NCI-H1930 (cell line): ENCODE measurements at regions not wholly inside any gene's neighbourhood (a gene's known extent, or its start where the extent isn't known, plus 50 kb on each side); places are given as distances from the start of the nearest gene placed in this dataset.

Source experiments
- DNase-seq, 2 experiments: peaks; one replicate each; lab custom pipeline; 2025; lab: John Stamatoyannopoulos, UW

DNA sequence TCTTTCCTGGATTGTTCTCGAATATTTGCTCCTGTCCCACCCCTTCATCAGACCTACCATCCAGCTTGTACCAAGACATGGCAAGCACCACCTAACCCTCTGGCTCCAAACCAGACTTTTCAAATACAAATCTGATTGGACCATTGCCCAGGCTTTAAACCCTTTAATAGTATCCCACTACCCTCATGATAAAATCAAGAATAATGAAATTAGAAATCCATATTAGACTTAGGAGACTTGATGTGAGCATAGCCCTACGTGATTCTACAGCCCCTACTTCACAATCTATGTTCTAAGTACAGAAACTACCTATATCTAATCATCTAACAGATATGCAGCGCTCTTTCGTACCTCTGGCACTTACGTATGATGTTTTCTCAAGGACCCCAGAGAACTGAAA is 375.2 kb upstream of the CPEB2 start:
- DNase-seq = no peak

DNA sequence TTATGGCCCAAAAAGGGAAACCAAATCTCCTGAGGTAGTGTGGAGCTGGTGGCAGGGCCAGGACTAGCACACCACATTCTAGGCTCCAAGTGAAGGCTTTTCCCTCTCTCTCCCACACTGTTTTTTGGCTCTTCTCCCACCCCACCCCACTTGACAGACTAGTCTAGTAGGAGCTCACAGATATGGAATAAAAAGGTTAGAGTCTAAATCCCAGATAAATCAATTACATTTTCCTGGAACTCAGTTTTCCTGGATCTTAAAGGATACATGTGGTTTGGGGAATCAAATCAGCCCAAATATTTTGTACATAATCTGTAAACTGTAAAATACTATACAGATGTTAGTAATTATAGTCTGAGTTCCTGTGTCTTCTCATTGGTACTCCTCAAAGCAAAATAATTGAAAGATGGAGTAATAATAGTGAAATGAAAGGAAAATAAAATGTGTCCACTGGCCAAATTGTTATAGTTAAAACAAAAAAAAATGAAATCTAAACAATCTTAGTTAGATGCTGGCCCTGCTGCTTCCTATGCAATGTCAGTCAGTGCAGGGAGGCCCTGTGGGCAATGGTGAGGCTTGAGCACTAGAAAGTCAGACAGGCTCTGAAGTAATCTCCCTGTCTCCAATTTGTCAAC is 370.4 kb upstream of the CPEB2 start:
- DNase-seq = no peak

DNA sequence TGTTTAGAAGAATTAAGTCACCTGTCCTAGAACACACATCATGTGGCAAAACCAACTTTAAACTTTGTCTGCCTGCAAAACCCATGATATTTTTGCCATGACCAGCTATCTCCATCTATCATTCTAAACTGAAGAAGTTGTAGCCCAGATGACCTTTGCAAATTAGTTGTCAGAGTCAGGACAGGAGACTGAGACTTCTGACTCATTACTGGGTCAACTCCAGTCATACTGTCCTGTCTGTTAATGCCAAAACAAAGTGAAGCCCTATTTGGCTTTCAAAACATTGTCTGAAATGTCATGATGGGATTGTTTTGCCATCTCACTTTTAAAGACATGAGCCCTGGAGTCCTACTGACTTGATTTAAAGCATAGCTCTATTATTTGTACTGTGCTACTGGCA is 365.7 kb upstream of the CPEB2 start:
- DNase-seq = no peak

GRCh38 chr4:14640476-14640875 is 361.8 kb upstream of the CPEB2 start:
- DNase-seq = no peak

DNA sequence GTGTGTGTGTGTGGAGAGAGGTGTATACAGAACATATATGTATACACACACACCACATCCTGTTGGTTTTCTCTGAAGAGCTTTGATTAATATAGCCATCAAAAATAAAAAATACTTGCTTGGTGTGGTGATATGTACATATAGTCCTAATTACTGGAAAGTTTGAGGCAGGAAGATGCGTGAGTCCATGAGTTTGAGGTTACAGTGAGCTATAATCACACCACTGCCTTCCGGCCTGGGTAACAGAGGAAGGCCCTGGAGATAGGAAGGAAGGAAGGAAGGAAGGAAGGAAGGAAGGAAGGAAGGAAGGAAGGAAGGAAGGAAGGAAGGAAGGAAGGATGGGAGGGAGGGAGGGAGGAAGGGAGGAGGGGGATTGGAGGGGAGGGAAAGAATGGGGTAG is 360.4 kb upstream of the CPEB2 start:
- DNase-seq = no peak

DNA sequence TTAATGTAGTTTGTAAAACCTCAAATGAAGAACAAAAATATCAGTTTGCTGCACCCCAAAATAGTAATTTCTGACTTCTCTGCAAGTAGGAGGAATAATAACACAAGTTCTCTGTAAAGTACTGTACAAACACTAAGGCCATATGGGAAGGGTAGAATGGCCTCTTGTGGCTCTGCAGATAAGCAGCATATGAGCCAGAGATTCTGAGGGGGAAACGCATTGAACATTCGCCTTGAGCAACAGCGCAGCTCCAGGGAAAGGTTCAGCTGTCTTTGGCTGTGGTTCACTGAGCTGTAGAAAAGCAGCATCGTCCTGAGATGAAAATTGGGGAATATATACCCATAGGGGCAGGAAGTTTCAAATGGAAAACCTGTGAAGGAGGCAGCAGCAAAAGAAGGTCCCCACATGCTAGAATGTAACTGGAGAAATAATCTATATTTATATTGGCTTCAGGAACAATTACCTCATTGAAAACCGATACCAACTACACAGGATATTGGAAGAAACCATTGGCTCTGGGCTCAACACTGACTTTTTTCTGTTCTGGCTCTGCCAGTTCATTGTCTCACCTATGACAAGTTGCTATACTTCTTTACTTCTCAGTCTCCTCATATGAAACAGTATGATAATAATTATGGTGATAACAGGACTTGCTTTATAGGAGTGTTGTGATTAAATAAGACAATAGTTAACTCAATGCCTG is 357.6 kb upstream of the CPEB2 start:
- DNase-seq = no peak

GRCh38 chr4:14646831-14647230 is 355.4 kb upstream of the CPEB2 start:
- DNase-seq = no peak

GRCh38 chr4:14650127-14650526 is 352.2 kb upstream of the CPEB2 start:
- no peak for DNase-seq

DNA sequence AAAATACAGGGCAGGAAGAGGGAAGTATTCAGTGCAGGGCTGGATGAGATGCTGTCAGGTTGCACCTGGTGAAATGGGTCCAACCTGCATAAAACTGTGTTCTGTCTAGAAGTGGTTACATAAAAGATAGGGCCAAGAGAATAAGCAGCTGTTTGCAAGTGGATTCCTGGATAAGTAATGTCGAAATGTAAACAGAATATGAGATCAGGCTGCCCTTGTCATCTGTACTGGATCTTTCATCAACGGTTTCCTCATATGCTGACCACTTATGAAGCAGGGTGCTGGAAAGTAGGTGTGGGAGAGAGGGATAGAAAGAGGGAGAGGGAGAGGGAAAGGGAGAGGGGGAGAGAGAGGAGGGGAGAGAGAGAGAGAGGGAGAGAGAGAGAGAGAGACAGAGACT is 349.8 kb upstream of the CPEB2 start:
- DNase-seq = no peak

- DNase-seq = no peak
Measured at GRCh38 chr4:14653338-14653737, 348.9 kb upstream of the CPEB2 start.

- no peak for DNase-seq
Measured at GRCh38 chr4:14659286-14659685, 343.0 kb upstream of the CPEB2 start.

DNA sequence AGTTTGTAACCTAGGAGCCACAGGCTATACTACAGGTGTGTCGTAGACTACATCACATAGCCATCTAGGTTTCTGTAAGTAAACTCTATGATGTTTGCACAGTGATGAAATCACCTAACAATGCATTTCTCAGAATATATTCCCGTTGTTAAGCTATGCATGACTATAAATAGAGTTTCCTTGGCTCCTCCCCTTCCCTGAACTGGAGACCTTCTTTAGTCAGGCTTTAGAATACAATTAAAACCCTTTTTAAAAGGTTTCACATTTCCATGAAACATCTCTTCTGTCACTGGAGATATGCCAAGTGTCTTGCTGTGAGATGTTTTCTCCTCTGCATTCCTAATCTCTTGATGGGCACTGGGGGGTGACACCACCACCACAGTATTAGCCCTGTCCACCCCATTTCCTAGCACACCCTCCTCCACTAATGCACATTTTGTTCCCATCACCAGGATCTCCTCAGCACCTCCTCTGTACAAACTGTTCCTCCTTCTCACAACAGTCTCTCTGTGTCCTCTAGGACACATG is 334.6 kb upstream of the CPEB2 start:
- DNase-seq = no peak

GRCh38 chr4:14668296-14668695 is 334.0 kb upstream of the CPEB2 start:
- no peak for DNase-seq

- DNase-seq = no peak
Measured at GRCh38 chr4:14669371-14669770, 332.9 kb upstream of the CPEB2 start.

GRCh38 chr4:14671146-14671545 is 331.1 kb upstream of the CPEB2 start:
- no peak for DNase-seq

DNA sequence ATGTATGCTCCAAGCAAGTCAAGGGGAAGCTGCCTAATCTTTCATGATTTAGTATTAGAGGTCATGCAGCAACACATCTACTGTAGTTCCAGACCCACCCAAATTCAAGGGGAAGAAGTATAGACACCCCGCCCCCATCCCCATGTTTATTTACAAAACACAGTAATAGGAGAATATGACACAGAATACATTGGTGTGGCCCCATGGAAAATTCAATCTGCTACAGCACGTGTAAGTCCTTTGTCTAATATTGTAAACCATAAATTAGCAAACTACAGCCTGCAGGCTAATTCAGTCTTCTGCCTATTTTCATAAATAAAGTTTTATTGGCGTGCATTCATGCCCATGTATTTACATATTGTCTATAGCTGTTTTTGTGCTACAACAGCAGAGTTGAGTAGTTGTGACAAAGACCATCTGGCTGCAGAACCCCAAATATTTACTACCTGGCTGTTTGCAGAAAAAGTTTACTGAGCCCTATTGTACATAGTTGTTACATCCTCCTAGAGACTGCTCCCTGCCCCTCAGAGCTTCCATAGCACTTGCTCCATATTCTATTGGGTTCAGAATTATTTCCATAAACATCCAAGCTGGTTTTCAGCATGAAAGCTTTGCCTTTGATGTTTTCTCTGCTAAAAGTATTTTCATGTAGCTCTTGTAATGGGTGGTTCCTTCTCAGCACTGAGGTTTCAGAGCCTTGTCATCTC is 326.8 kb upstream of the CPEB2 start:
- DNase-seq = no peak

DNA sequence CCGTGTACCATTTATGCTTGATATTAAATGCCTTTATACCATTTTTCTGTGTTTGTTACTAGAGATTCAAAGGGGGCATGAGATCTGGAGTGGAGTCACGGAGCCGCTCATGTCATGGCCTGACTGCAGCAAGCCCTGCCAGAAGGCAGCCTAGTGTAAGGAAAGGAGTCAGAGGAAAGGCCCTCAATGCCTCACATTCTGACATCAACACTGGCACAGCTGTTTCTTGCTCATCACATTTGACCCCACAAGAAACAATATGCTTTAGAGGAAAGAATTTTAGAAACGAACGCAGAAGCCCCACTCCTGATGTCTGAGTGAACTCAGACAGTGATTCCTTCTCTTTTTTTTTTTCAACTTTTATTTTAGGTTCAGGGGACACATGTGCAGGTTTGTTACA is 322.4 kb upstream of the CPEB2 start:
- DNase-seq = no peak

- no peak for DNase-seq
Measured at GRCh38 chr4:14681330-14681729, 321.0 kb upstream of the CPEB2 start.

DNA sequence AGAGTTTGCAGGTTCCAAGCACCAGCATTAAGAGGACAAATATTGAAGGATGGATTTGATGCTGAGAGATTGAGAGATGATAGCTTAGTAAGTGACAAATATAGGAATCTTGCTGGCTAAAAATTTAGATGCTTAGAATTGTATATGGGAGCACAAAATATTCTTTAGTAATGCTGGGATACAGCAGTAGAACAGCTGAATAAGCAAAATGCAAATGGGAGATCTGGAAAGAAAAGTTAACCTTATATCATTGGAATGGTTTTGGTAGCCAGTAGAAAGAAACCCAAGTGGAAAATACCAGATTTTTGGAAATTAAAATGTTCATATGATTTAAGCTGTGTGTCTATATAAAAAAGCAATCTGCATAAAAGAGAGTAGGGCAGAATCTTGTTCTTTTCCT is 308.6 kb upstream of the CPEB2 start:
- DNase-seq = no peak

DNA sequence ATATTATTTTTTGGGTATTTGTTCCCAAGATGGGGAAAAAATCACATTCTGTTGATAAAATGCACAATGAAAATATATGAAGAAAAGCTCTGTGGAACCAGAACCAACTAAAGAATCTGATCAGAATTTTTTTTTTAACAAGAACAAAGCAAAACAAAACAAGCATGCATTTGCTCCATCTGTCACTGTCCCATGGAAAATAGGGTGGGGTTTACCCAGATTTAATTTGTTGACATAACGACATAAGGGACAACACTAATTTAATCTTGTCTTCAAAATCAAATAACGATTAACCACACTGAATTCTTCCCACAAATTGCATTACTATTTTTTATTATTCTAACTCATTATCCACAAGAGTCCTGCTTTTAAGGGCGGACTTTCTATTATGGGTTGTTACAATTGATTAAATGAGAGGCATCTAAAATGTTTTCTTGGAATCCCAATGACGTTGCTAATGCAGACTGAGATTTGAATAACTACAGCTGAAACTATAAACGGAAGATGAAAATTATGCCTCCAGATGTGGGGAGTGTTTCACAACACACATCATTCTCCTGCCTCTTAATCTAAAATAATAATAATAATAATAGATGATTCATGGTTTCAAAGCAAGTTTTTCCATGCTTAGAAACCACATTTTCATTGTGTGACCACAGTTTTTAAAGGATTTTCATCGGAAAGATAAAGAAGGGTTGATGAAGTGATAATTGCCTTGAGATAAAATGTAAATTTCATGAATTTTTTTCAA is 307.0 kb upstream of the CPEB2 start:
- no peak for DNase-seq

DNA sequence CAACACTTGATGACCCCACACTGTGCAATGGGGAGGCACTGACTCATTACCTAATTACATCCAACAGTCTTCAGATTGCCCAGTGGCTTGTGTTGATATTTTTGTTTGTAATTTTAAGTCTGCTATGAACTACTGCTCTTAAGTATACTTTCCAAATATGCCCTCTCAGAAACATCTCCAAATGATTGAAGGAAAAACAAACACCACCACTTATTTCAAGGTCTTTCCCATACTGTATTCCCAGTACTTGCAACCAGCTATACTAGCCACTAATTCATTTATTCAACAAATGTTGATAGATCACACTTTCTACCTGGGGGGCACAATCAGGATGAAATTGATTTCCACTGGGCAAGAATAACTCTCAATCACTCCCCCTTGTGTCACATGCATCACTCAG is 302.2 kb upstream of the CPEB2 start:
- no peak for DNase-seq

DNA sequence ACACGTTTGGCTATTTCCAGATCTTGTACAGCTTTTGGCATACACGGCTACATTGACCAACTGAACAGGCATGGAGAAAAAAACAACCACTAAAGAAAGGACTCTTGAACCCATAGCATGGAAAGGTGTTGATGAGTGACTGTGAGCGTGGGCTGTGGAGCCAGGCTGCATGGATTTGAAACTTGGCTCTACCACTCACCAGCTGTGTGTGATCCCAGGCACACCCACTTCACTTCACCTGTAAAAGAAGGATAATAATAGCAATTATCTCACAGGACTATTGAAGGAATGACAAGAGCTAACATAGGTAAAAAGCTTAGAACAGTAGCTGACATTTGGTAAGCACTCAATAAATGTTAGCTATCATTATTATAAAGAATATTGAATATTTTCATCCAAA is 301.7 kb upstream of the CPEB2 start:
- no peak for DNase-seq

DNA sequence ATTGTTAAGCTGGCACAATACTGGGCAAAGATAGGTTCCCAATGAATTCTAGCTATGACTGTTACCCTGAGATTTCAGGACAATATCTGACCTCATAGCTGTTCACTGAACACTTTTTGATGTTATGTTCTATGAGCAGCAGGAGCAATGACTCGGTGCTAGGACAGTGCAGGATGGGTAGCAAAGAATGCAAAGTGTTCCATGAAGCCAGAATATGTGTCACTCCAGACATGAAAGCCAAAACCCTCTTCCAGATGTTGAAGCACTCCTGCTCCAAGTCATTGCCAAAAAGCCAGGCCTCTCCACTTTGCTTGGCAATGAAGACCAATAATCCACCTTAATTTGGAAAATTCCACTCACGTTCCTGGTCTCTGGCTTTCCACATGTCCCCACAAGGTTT is 300.9 kb upstream of the CPEB2 start:
- DNase-seq = no peak
